GM23338 (cell line): ENCODE measurements at regions not wholly inside any gene's neighbourhood (a gene's known extent, or its start where the extent isn't known, plus 50 kb on each side); places are given as distances from the start of the nearest gene placed in this dataset.

Experiments
- ATAC-seq: fragments of 200-7000 bp; cut with Tn5 transposase; 3 replicates; pipeline ENCODE4 v1.9.1; 2020
- DNase-seq: peaks from one replicate; pipeline ENCODE4 v3.0.0-alpha.2; 2015; ENCODE audit warnings: low spot score
- H2AFZ ChIP-seq: fragments of 200-600 bp; sonication (generic); 2 replicates; pipeline ENCODE4 v1.8.0; 2016; ENCODE audit warnings: antibody characterized with exemption, mild to moderate bottlenecking, moderate library complexity
- H3F3A ChIP-seq: fragments of 200-600 bp; sonication (generic); replicated peaks from 2 replicates; pipeline ENCODE4 v1.8.0; 2017; ENCODE audit warnings: antibody characterized with exemption, mixed run types, low read depth
- H3K27ac ChIP-seq: fragments of 200-600 bp; sonication (generic); 2 replicates; pipeline ENCODE4 v1.6.1; 2016; ENCODE audit warnings: low read depth
- H3K27me3 ChIP-seq: fragments of 200-600 bp; sonication (generic); 2 replicates; pipeline ENCODE4 v1.8.0; 2016; ENCODE audit warnings: mild to moderate bottlenecking, mixed run types, moderate library complexity; ENCODE audit not compliant: insufficient read depth
- H3K36me3 ChIP-seq: fragments of 200-600 bp; sonication (generic); 2 replicates; pipeline ENCODE4 v1.8.0; 2016; ENCODE audit warnings: mild to moderate bottlenecking; ENCODE audit not compliant: insufficient read depth
- H3K4me1 ChIP-seq: fragments of 200-600 bp; sonication (generic); 2 replicates; pipeline ENCODE4 v1.8.0; 2016; ENCODE audit warnings: mild to moderate bottlenecking, moderate library complexity; ENCODE audit not compliant: insufficient read depth
- H3K4me2 ChIP-seq: fragments of 200-600 bp; sonication (generic); 2 replicates; pipeline ENCODE4 v1.7.1; 2017; ENCODE audit warnings: mixed run types
- H3K4me3 ChIP-seq: fragments of 200-600 bp; sonication (generic); 2 replicates; pipeline ENCODE4 v1.6.1; 2016; ENCODE audit warnings: mixed run types
- H3K79me2 ChIP-seq: fragments of 200-600 bp; sonication (generic); replicated peaks from 2 replicates; pipeline ENCODE4 v1.8.0; 2017; ENCODE audit warnings: mild to moderate bottlenecking; ENCODE audit not compliant: insufficient read depth
- H3K9me2 ChIP-seq: fragments of 200-600 bp; sonication (generic); 2 replicates; pipeline ENCODE4 v1.8.0; 2017; ENCODE audit not compliant: insufficient read depth
- H4K20me1 ChIP-seq: fragments of 200-600 bp; sonication (generic); replicated peaks from 2 replicates; pipeline ENCODE4 v1.8.0; 2017; ENCODE audit warnings: mild to moderate bottlenecking; ENCODE audit not compliant: insufficient read depth
- H3K27ac Mint-ChIP-seq: 2 replicates; pipeline ENCODE4 v1.8.0; 2020; ENCODE audit warnings: inconsistent platforms, mild to moderate bottlenecking, moderate library complexity, mixed read lengths
- H3K27me3 Mint-ChIP-seq: 3 replicates; pipeline ENCODE4 v1.8.0; 2022; ENCODE audit warnings: low read depth, mild to moderate bottlenecking, moderate library complexity, mixed read lengths, inconsistent platforms; ENCODE audit not compliant: insufficient read depth, poor library complexity
- H3K36me3 Mint-ChIP-seq: 3 replicates; pipeline ENCODE4 v1.8.0; 2021; ENCODE audit warnings: low read depth, mild to moderate bottlenecking, inconsistent platforms, moderate library complexity, mixed read lengths
- H3K4me1 Mint-ChIP-seq: 3 replicates; pipeline ENCODE4 v1.8.0; 2020; ENCODE audit warnings: mild to moderate bottlenecking, inconsistent platforms, mixed read lengths
- H3K4me3 Mint-ChIP-seq: 3 replicates; pipeline ENCODE4 v1.8.0; 2021; ENCODE audit warnings: moderate library complexity, mild to moderate bottlenecking, inconsistent platforms, mixed read lengths
- H3K9me3 Mint-ChIP-seq: 3 replicates; pipeline ENCODE4 v1.8.0; 2020; ENCODE audit warnings: moderate library complexity, mild to moderate bottlenecking, inconsistent platforms, mixed read lengths
- CREB1 ChIP-seq: fragments of 250-450 bp; sonication (Bioruptor Pico); IDR thresholded peaks from 2 replicates; pipeline ENCODE4 v1.5.0; 2020; ENCODE audit warnings: low read depth, mild to moderate bottlenecking, moderate library complexity
- CTCF ChIP-seq, 2 experiments: fragments of 200-600 bp in 1 of 2; sonication (generic) in 1 of 2; conservative IDR thresholded peaks; 2 replicates each; pipeline versions ENCODE4 v1.5.1 to v1.6.1; 2016 to 2017; ENCODE audit warnings: antibody characterized with exemption in 2 of 2, low read depth in 2 of 2, mild to moderate bottlenecking in 2 of 2, moderate library complexity in 1 of 2
- ETS1 ChIP-seq: IDR thresholded peaks from 2 replicates; pipeline ENCODE4 v1.6.1; 2016; ENCODE audit warnings: antibody characterized with exemption
- EZH2 ChIP-seq: fragments of 200-600 bp; sonication (generic); IDR thresholded peaks from one replicate; pipeline ENCODE4 v1.8.0; 2017; ENCODE audit warnings: antibody characterized with exemption, mild to moderate bottlenecking, low read depth; ENCODE audit not compliant: unreplicated experiment
- EZH2phosphoT487 ChIP-seq: fragments of 200-600 bp; sonication (generic); IDR thresholded peaks from one replicate; pipeline ENCODE4 v1.8.1; 2018; ENCODE audit warnings: antibody characterized with exemption; ENCODE audit not compliant: unreplicated experiment
- NANOG ChIP-seq: IDR thresholded peaks from 2 replicates; pipeline ENCODE4 v1.6.1; 2016; ENCODE audit warnings: antibody characterized with exemption, borderline replicate concordance
- REST ChIP-seq: IDR thresholded peaks from one replicate; pipeline ENCODE4 v1.6.1; 2018; ENCODE audit warnings: antibody characterized with exemption; ENCODE audit not compliant: unreplicated experiment
- STAT1 ChIP-seq: IDR thresholded peaks from one replicate; pipeline ENCODE4 v1.6.1; 2016; ENCODE audit warnings: antibody characterized with exemption; ENCODE audit not compliant: unreplicated experiment
- ZNF331 ChIP-seq: fragments of 250-450 bp; sonication (Bioruptor Pico); IDR thresholded peaks from 2 replicates; pipeline ENCODE4 v1.5.0; 2020; ENCODE audit warnings: low read depth, mild to moderate bottlenecking, moderate library complexity
- ZNF462 ChIP-seq: fragments of 250-450 bp; sonication (Bioruptor Pico); IDR thresholded peaks from 2 replicates; pipeline ENCODE4 v1.5.0; 2020; ENCODE audit warnings: mild to moderate bottlenecking, moderate library complexity

- no peak overlapping the region for H2AFZ ChIP-seq
- H3K27ac Mint-ChIP-seq, result no peak overlapping the region
- no peaks in the 10 kb centered on the region for H3K36me3 ChIP-seq
- no peaks in the 10 kb centered on the region for H3K27me3 ChIP-seq
- H3K4me1 ChIP-seq, result peaks cover 3% of the 10 kb centered on the region; the same call in 1 of the 2 replicates
- no peaks in the 10 kb centered on the region for H3K36me3 Mint-ChIP-seq
- TF ChIP-seq ZNF331 (no peak), CREB1 (CRISPR knock-in tag) (no peak)
- ATAC-seq, result no peak
- no peak overlapping the region for H3K4me3 ChIP-seq
- H3K27ac ChIP-seq, result no peak overlapping the region
- DNase-seq, result no peak
- no peaks in the 10 kb centered on the region for H3K27me3 Mint-ChIP-seq
- no peak overlapping the region for H3K4me2 ChIP-seq
- H3K79me2 ChIP-seq, result no peaks in the 10 kb centered on the region
- H3K9me2 ChIP-seq, result no peaks in the 10 kb centered on the region
- no peaks in the 10 kb centered on the region for H3K9me3 Mint-ChIP-seq
- no peak overlapping the region for H3K4me3 Mint-ChIP-seq
- H3K4me1 Mint-ChIP-seq, result peaks cover 5% of the 10 kb centered on the region; the same call in 1 of the 3 replicates
- H3F3A ChIP-seq, result no peaks in the 10 kb centered on the region
- no peaks in the 10 kb centered on the region for H4K20me1 ChIP-seq
Measured at GRCh38 chr3:140854961-140855360, 86.7 kb upstream of the SLC25A36 start.

GRCh38 chr3:140856905-140857304, 84.7 kb upstream of the SLC25A36 start:
- Histone ChIP-seq H3K27me3 (no peaks in the 10 kb centered on the region), H3F3A (no peaks in the 10 kb centered on the region), H3K4me3 (no peak overlapping the region), H3K4me2 (no peak overlapping the region), H3K36me3 (no peaks in the 10 kb centered on the region), H3K9me2 (no peaks in the 10 kb centered on the region), H3K4me1 (peaks cover 10% of the 10 kb centered on the region; the same call in 1 of the 2 replicates), H3K79me2 (no peaks in the 10 kb centered on the region), H2AFZ (0 out of 2 replicates have a peak overlapping the region, but pooled peaks have one; percentile 35), H4K20me1 (no peaks in the 10 kb centered on the region), H3K27ac (no peak overlapping the region)
- DNase-seq (no peak), ATAC-seq (no peak)
- H3K4me3 Mint-ChIP-seq, result no peak overlapping the region
- H3K27me3 Mint-ChIP-seq, result peaks cover 1% of the 10 kb centered on the region
- H3K4me1 Mint-ChIP-seq, result peaks cover 6% of the 10 kb centered on the region; the same call in 1 of the 3 replicates
- H3K36me3 Mint-ChIP-seq, result no peaks in the 10 kb centered on the region
- H3K9me3 Mint-ChIP-seq, result no peaks in the 10 kb centered on the region
- no peak overlapping the region for H3K27ac Mint-ChIP-seq
- TF ChIP-seq STAT1, result no peak
- TF ChIP-seq ETS1, result no peak
- no peak for TF ChIP-seq ZNF331
- TF ChIP-seq NANOG, result no peak
- no peak for TF ChIP-seq EZH2phosphoT487
- no peak for TF ChIP-seq EZH2
- TF ChIP-seq ZNF462 (CRISPR knock-in tag), result no peak
- TF ChIP-seq REST, result no peak
- TF ChIP-seq CTCF (conservative IDR thresholded peaks at IDR 0.05; ENCODE audit: low read depth in 2 of 2), result no peak
